ENCODE measurements at regions not wholly inside any gene's neighbourhood (a gene's known extent, or its start where the extent isn't known, plus 50 kb on each side); places are given as distances from the start of the nearest gene placed in this dataset.
"Not testable (repeated sequence)": the region's sequence is repeated elsewhere in the genome, so short reads cannot be mapped to it uniquely, and the experiment has no call there.

- no peak for DNase-seq (ENCODE audit: low spot score)
These were observed 111.7 kb downstream of the PDGFA start for GRCh38 chr7:407721-408539.

GRCh38 chr7:408751-409311 lies 110.8 kb downstream of the PDGFA start:
- peak; percentile 86 for DNase-seq (ENCODE audit: low spot score)

GRCh38 chr7:409339-410281 lies 110.0 kb downstream of the PDGFA start:
- no peak for DNase-seq (ENCODE audit: low spot score)

GRCh38 chr7:410395-410910 lies 109.2 kb downstream of the PDGFA start:
- no peak for DNase-seq (ENCODE audit: low spot score)

GRCh38 chr7:411116-411515 lies 108.5 kb downstream of the PDGFA start:
- not testable (repeated sequence) for DNase-seq (ENCODE audit: low spot score)

GRCh38 chr7:411677-412312 lies 107.9 kb downstream of the PDGFA start:
- no peak for DNase-seq (ENCODE audit: low spot score)

GRCh38 chr7:412313-412710 lies 107.3 kb downstream of the PDGFA start:
- DNase-seq (ENCODE audit: low spot score), result no peak

- DNase-seq (ENCODE audit: low spot score), result no peak
These were observed 104.7 kb downstream of the PDGFA start for GRCh38 chr7:414681-415560.

- no peak for DNase-seq (ENCODE audit: low spot score)
These were observed 103.8 kb downstream of the PDGFA start for GRCh38 chr7:415646-416525.

- no peak for DNase-seq (ENCODE audit: low spot score)
These were observed 102.7 kb downstream of the PDGFA start for GRCh38 chr7:416761-417624.

GRCh38 chr7:417625-417889 lies 102.1 kb downstream of the PDGFA start:
- DNase-seq (ENCODE audit: low spot score), result no peak

GRCh38 chr7:417973-418601 lies 101.6 kb downstream of the PDGFA start:
- no peak for DNase-seq (ENCODE audit: low spot score)

GRCh38 chr7:418636-419280 lies 100.9 kb downstream of the PDGFA start:
- DNase-seq (ENCODE audit: low spot score), result no peak

- no peak for DNase-seq (ENCODE audit: low spot score)
These were observed 99.2 kb downstream of the PDGFA start for GRCh38 chr7:420142-421093.

GRCh38 chr7:421136-421991 lies 98.3 kb downstream of the PDGFA start:
- DNase-seq (ENCODE audit: low spot score), result no peak

All from mesenteric fat pad (tissue), 1 donor.